Chondrocyte (in vitro differentiated cells): ENCODE measurements at regions not wholly inside any gene's neighbourhood (a gene's known extent, or its start where the extent isn't known, plus 50 kb on each side); places are given as distances from the start of the nearest gene placed in this dataset.

Experiments used
- DNase-seq: peaks from one replicate; pipeline ENCODE4 v3.0.0; 2021; ENCODE audit warnings: mixed read lengths, low spot score
- H3K27ac Mint-ChIP-seq: one replicate; pipeline ENCODE4 v1.8.0; 2021; ENCODE audit warnings: mild to moderate bottlenecking, moderate library complexity, mixed read lengths; ENCODE audit not compliant: unreplicated experiment
- H3K27me3 Mint-ChIP-seq: 2 replicates; pipeline ENCODE4 v1.8.0; 2021; ENCODE audit warnings: low read depth, mixed read lengths
- H3K36me3 Mint-ChIP-seq: 2 replicates; pipeline ENCODE4 v1.8.0; 2021; ENCODE audit warnings: low read depth, mixed read lengths
- H3K4me1 Mint-ChIP-seq: 2 replicates; pipeline ENCODE4 v1.8.0; 2021; ENCODE audit warnings: low read depth, mild to moderate bottlenecking, mixed read lengths
- H3K4me3 Mint-ChIP-seq: one replicate; pipeline ENCODE4 v1.8.0; 2021; ENCODE audit warnings: mild to moderate bottlenecking, moderate library complexity, mixed read lengths; ENCODE audit not compliant: unreplicated experiment
- H3K9me3 Mint-ChIP-seq: 2 replicates; pipeline ENCODE4 v1.8.0; 2021; ENCODE audit warnings: low read depth, mixed read lengths
- TF ChIP-seq, protein P1 (sequence below): fragments of 200-600 bp; sonication (generic); IDR thresholded peaks from 2 replicates; pipeline ENCODE4 v1.5.0; 2021; ENCODE audit warnings: antibody characterized with exemption, mild to moderate bottlenecking, moderate library complexity

GRCh38 chr7:35436452-35436851, 182.6 kb upstream of the TBX20 start:
- Mint-ChIP-seq H3K9me3 (peaks cover 7% of the 10 kb centered on the region), H3K27ac (no peak overlapping the region), H3K36me3 (no peaks in the 10 kb centered on the region), H3K4me1 (no peaks in the 10 kb centered on the region), H3K4me3 (no peak overlapping the region), H3K27me3 (peaks cover 1% of the 10 kb centered on the region)
- no peak for DNase-seq
- TF ChIP-seq, protein P1, sequence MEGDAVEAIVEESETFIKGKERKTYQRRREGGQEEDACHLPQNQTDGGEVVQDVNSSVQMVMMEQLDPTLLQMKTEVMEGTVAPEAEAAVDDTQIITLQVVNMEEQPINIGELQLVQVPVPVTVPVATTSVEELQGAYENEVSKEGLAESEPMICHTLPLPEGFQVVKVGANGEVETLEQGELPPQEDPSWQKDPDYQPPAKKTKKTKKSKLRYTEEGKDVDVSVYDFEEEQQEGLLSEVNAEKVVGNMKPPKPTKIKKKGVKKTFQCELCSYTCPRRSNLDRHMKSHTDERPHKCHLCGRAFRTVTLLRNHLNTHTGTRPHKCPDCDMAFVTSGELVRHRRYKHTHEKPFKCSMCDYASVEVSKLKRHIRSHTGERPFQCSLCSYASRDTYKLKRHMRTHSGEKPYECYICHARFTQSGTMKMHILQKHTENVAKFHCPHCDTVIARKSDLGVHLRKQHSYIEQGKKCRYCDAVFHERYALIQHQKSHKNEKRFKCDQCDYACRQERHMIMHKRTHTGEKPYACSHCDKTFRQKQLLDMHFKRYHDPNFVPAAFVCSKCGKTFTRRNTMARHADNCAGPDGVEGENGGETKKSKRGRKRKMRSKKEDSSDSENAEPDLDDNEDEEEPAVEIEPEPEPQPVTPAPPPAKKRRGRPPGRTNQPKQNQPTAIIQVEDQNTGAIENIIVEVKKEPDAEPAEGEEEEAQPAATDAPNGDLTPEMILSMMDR: no peak

DNA sequence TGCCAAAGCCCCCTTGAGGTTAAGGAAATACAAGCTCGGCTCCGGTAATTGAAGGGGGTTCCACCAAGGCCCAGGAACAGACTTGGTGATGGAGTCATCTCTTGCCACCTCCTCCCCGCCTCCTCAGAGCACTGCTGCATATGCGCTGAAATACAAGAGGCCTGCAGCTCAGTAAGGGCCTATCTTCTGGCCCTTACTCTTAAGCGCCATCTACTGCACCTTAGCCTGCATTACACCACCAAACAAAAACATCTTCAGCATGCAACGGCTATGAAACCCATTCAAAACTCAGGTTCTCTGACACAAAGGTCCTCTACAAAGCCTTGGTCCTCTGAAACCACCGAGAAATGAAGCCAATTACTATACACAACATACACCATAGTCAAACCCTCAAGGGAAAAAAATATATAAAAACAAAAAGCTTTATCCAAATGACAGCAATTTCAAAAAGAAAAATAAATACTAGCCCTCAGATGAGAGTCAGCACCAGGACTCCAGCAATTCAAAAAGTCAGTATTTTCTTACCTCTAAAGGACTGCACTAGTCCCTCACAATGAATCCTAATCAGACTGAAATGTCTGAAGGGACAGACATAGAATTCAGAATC, 176.8 kb upstream of the TBX20 start:
- Mint-ChIP-seq H3K36me3 (no peaks in the 10 kb centered on the region), H3K4me3 (no peak overlapping the region), H3K4me1 (no peaks in the 10 kb centered on the region), H3K27me3 (peaks cover 7% of the 10 kb centered on the region), H3K27ac (no peak overlapping the region), H3K9me3 (peaks cover 29% of the 10 kb centered on the region)
- TF ChIP-seq, protein P1: peak; percentile 45
- DNase-seq: no peak

GRCh38 chr7:35424869-35425495, 171.1 kb upstream of the TBX20 start:
- Mint-ChIP-seq H3K9me3 (peaks cover 12% of the 10 kb centered on the region), H3K27ac (no peak overlapping the region), H3K27me3 (peaks cover 26% of the 10 kb centered on the region), H3K36me3 (no peaks in the 10 kb centered on the region), H3K4me1 (no peaks in the 10 kb centered on the region), H3K4me3 (no peak overlapping the region)
- no peak for DNase-seq
- TF ChIP-seq, protein P1: peak; percentile 88

- TF ChIP-seq, protein P1: no peak
- H3K4me1 Mint-ChIP-seq: no peaks in the 10 kb centered on the region
- DNase-seq: no peak
- no peak overlapping the region for H3K27ac Mint-ChIP-seq
- no peak overlapping the region for H3K4me3 Mint-ChIP-seq
- peaks cover 12% of the 10 kb centered on the region for H3K9me3 Mint-ChIP-seq
- no peaks in the 10 kb centered on the region for H3K36me3 Mint-ChIP-seq
- peaks cover 30% of the 10 kb centered on the region for H3K27me3 Mint-ChIP-seq
Measured at GRCh38 chr7:35424440-35424839, 170.5 kb upstream of the TBX20 start.

DNA sequence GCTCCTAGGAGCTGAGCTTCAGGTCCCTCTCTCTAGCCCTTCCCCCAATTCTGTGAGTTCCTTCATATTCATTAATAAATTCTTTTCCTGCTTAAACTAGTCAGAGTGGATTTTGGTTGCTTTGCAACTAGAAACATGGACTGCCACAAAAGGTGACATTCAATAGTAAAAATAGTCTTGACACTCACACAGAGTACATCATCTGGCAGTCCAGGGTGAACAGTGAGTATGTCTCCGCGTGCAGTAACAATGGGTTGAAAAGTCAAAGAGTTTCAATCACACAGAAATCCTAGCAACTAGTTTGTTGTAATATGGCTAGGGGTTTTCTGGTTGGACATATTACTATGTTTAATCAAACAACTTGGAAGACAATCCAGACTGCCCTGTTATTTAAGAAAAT, 168.8 kb upstream of the TBX20 start:
- H3K4me1 Mint-ChIP-seq: no peaks in the 10 kb centered on the region
- no peaks in the 10 kb centered on the region for H3K36me3 Mint-ChIP-seq
- H3K4me3 Mint-ChIP-seq: no peak overlapping the region
- TF ChIP-seq, protein P1: no peak
- peaks cover 6% of the 10 kb centered on the region for H3K9me3 Mint-ChIP-seq
- no peak for DNase-seq
- H3K27ac Mint-ChIP-seq: no peak overlapping the region
- peaks cover 30% of the 10 kb centered on the region for H3K27me3 Mint-ChIP-seq
